HEK293 (cell line): ENCODE measurements at regions not wholly inside any gene's neighbourhood (a gene's known extent, or its start where the extent isn't known, plus 50 kb on each side); places are given as distances from the start of the nearest gene placed in this dataset.
A peak's percentile ranks its signal among the peaks of the same experiment; 100 is the strongest.

Source experiments
- HOXA7 ChIP-seq: sonication (generic); formaldehyde crosslinking; IDR thresholded peaks from 2 replicates; pipeline ENCODE4 v1.8.1; 2022; ENCODE audit warnings: missing genetic modification reagents, borderline replicate concordance
- ZNF184 ChIP-seq: fragments of 450-650 bp; IDR thresholded peaks from 2 replicates; pipeline ENCODE4 v1.5.1; 2018; ENCODE audit warnings: missing biosample characterization, mild to moderate bottlenecking, missing genetic modification characterization
- ZNF426 ChIP-seq: fragments of 450-650 bp; formaldehyde crosslinking; IDR thresholded peaks from 2 replicates; pipeline ENCODE4 v1.5.1; 2017; ENCODE audit warnings: missing biosample characterization, missing genetic modification characterization, mild to moderate bottlenecking, inconsistent platforms, moderate library complexity
- ZNF514 ChIP-seq: fragments of 450-650 bp; formaldehyde crosslinking; IDR thresholded peaks from 2 replicates; pipeline ENCODE4 v1.5.1; 2016; ENCODE audit warnings: missing biosample characterization, missing genetic modification characterization
- ZNF521 ChIP-seq: fragments of 450-650 bp; formaldehyde crosslinking; IDR thresholded peaks from 2 replicates; pipeline ENCODE4 v1.5.1; 2017; ENCODE audit warnings: missing biosample characterization, mild to moderate bottlenecking, missing genetic modification characterization
- TF ChIP-seq, protein P1 (sequence below): fragments of 450-650 bp; formaldehyde crosslinking; IDR thresholded peaks from 2 replicates; pipeline ENCODE4 v1.5.1; 2016; ENCODE audit warnings: missing biosample characterization, missing genetic modification characterization
- TF ChIP-seq, protein P2 (sequence below): fragments of 450-650 bp; formaldehyde crosslinking; IDR thresholded peaks from 2 replicates; pipeline ENCODE4 v1.5.1; 2016; ENCODE audit warnings: missing biosample characterization, missing genetic modification characterization

DNA sequence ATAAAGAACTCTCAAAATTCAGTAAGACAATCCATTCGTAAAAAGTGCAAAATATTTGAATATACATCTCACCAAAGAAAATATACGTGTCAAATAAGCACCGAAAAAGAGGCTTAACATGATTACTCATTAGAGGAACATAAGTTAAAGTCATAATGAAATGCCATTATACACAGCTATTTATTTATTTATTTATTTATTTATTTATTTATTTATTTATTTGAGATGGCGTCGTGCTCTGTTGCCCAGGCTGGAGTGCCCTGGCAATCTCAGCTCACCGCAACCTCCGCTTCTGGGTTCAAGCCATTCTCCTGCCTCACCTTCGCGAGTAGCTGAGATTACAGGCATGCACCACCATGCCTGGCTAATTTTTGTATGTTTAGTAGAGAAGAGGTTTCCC is 203.6 kb upstream of the UBASH3B start:
- no peak for TF ChIP-seq HOXA7 (CRISPR knock-in tag)
- TF ChIP-seq ZNF426 (tag by site-specific recombination), result peak; percentile 38
- TF ChIP-seq ZNF521 (tag by site-specific recombination), result no peak
- TF ChIP-seq, protein P1, sequence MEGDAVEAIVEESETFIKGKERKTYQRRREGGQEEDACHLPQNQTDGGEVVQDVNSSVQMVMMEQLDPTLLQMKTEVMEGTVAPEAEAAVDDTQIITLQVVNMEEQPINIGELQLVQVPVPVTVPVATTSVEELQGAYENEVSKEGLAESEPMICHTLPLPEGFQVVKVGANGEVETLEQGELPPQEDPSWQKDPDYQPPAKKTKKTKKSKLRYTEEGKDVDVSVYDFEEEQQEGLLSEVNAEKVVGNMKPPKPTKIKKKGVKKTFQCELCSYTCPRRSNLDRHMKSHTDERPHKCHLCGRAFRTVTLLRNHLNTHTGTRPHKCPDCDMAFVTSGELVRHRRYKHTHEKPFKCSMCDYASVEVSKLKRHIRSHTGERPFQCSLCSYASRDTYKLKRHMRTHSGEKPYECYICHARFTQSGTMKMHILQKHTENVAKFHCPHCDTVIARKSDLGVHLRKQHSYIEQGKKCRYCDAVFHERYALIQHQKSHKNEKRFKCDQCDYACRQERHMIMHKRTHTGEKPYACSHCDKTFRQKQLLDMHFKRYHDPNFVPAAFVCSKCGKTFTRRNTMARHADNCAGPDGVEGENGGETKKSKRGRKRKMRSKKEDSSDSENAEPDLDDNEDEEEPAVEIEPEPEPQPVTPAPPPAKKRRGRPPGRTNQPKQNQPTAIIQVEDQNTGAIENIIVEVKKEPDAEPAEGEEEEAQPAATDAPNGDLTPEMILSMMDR (tag by site-specific recombination), result no peak
- TF ChIP-seq ZNF514 (tag by site-specific recombination), result no peak
- TF ChIP-seq, protein P2, sequence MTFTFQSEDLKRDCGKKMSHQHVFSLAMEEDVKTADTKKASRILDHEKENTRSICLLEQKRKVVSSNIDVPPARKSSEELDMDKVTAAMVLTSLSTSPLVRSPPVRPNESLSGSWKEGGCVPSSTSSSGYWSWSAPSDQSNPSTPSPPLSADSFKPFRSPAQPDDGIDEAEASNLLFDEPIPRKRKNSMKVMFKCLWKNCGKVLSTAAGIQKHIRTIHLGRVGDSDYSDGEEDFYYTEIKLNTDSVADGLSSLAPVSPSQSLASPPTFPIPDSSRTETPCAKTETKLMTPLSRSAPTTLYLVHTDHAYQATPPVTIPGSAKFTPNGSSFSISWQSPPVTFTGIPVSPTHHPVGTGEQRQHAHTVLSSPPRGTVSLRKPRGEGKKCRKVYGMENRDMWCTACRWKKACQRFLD (tag by site-specific recombination), result no peak
- TF ChIP-seq ZNF184 (tag by site-specific recombination), result no peak
